Mucosa of stomach (tissue), 1 donor: ENCODE measurements at regions not wholly inside any gene's neighbourhood (a gene's known extent, or its start where the extent isn't known, plus 50 kb on each side); places are given as distances from the start of the nearest gene placed in this dataset.
A peak's percentile ranks its signal among the peaks of the same experiment; 100 is the strongest.
"Not testable (repeated sequence)": the region's sequence is repeated elsewhere in the genome, so short reads cannot be mapped to it uniquely, and the experiment has no call there.

Experiments
- H3K27me3 ChIP-seq: one replicate; pipeline ENCODE4 v1.7.0; 2013; ENCODE audit warnings: mild to moderate bottlenecking, low read length; ENCODE audit not compliant: control insufficient read depth, insufficient read depth
- H3K36me3 ChIP-seq: one replicate; pipeline ENCODE4 v1.7.0; 2013; ENCODE audit warnings: low read length; ENCODE audit not compliant: control insufficient read depth, insufficient read depth
- H3K4me1 ChIP-seq: one replicate; pipeline ENCODE4 v1.7.0; 2013; ENCODE audit warnings: mild to moderate bottlenecking, low read length; ENCODE audit not compliant: control insufficient read depth, insufficient read depth
- H3K4me3 ChIP-seq: one replicate; pipeline ENCODE4 v1.7.0; 2013; ENCODE audit warnings: low read length
- H3K9ac ChIP-seq: one replicate; pipeline ENCODE4 v1.7.0; 2013; ENCODE audit warnings: mild to moderate bottlenecking, low read length, moderate library complexity
- H3K9me3 ChIP-seq: one replicate; pipeline ENCODE4 v1.7.0; 2013; ENCODE audit warnings: mild to moderate bottlenecking, low read length, moderate library complexity; ENCODE audit not compliant: control insufficient read depth
- donor health status: Pancreatic carcinoma.

GRCh38 chr1:222894331-222894730, 79.5 kb downstream of the DISP1 start:
- no peaks in the 10 kb centered on the region for H3K36me3 ChIP-seq
- peaks cover 12% of the 10 kb centered on the region for H3K4me1 ChIP-seq
- H3K9ac ChIP-seq = no peak overlapping the region
- H3K27me3 ChIP-seq = no peaks in the 10 kb centered on the region
- no peaks in the 10 kb centered on the region for H3K9me3 ChIP-seq
- no peak overlapping the region for H3K4me3 ChIP-seq

GRCh38 chr1:222896630-222897526, 82.0 kb downstream of the DISP1 start:
- no peak overlapping the region for H3K9ac ChIP-seq
- H3K36me3 ChIP-seq = no peaks in the 10 kb centered on the region
- no peak overlapping the region for H3K4me3 ChIP-seq
- no peaks in the 10 kb centered on the region for H3K27me3 ChIP-seq
- H3K9me3 ChIP-seq = no peaks in the 10 kb centered on the region
- peaks cover 12% of the 10 kb centered on the region for H3K4me1 ChIP-seq

- H3K4me1 ChIP-seq = peaks cover 12% of the 10 kb centered on the region
- no peaks in the 10 kb centered on the region for H3K36me3 ChIP-seq
- no peaks in the 10 kb centered on the region for H3K9me3 ChIP-seq
- peak overlapping the region; percentile 38 for H3K9ac ChIP-seq
- H3K4me3 ChIP-seq = no peak overlapping the region
- no peaks in the 10 kb centered on the region for H3K27me3 ChIP-seq
Observed at GRCh38 chr1:222897527-222898190, 82.8 kb downstream of the DISP1 start.

- no peaks in the 10 kb centered on the region for H3K9me3 ChIP-seq
- H3K27me3 ChIP-seq = no peaks in the 10 kb centered on the region
- peaks cover 12% of the 10 kb centered on the region for H3K4me1 ChIP-seq
- H3K4me3 ChIP-seq = no peak overlapping the region
- H3K9ac ChIP-seq = peak overlapping the region; percentile 38
- no peaks in the 10 kb centered on the region for H3K36me3 ChIP-seq
Observed at GRCh38 chr1:222898191-222898527, 83.3 kb downstream of the DISP1 start.

- Histone ChIP-seq H3K4me1 (peaks cover 12% of the 10 kb centered on the region), H3K27me3 (no peaks in the 10 kb centered on the region), H3K9me3 (no peaks in the 10 kb centered on the region), H3K4me3 (no peak overlapping the region), H3K9ac (no peak overlapping the region), H3K36me3 (no peaks in the 10 kb centered on the region)
Observed at GRCh38 chr1:222899471-222899870, 84.6 kb downstream of the DISP1 start.

GRCh38 chr1:222904451-222904850, 89.6 kb downstream of the DISP1 start:
- Histone ChIP-seq H3K27me3 (no peaks in the 10 kb centered on the region), H3K9ac (no peak overlapping the region), H3K9me3 (no peaks in the 10 kb centered on the region), H3K4me3 (no peak overlapping the region), H3K4me1 (peaks cover under 1% of the 10 kb centered on the region), H3K36me3 (no peaks in the 10 kb centered on the region)

- H3K9ac ChIP-seq = no peak overlapping the region
- no peaks in the 10 kb centered on the region for H3K27me3 ChIP-seq
- no peaks in the 10 kb centered on the region for H3K36me3 ChIP-seq
- no peaks in the 10 kb centered on the region for H3K9me3 ChIP-seq
- H3K4me1 ChIP-seq = peaks cover 7% of the 10 kb centered on the region
- H3K4me3 ChIP-seq = no peak overlapping the region
Observed at GRCh38 chr1:222905151-222905550, 90.3 kb downstream of the DISP1 start.

GRCh38 chr1:222906271-222906739, 91.5 kb downstream of the DISP1 start:
- H3K27me3 ChIP-seq, H3K9me3 ChIP-seq, H3K9ac ChIP-seq, H3K4me3 ChIP-seq, H3K36me3 ChIP-seq: not testable (repeated sequence)
- peaks cover 11% of the 10 kb centered on the region for H3K4me1 ChIP-seq

- H3K27me3 ChIP-seq = no peaks in the 10 kb centered on the region
- no peak overlapping the region for H3K4me3 ChIP-seq
- H3K9ac ChIP-seq = no peak overlapping the region
- H3K36me3 ChIP-seq = no peaks in the 10 kb centered on the region
- H3K9me3 ChIP-seq = no peaks in the 10 kb centered on the region
- H3K4me1 ChIP-seq = peaks cover 18% of the 10 kb centered on the region
Observed at GRCh38 chr1:222909586-222909985, 94.7 kb downstream of the DISP1 start.

GRCh38 chr1:222910699-222911098, 95.9 kb downstream of the DISP1 start:
- peaks cover 25% of the 10 kb centered on the region for H3K4me1 ChIP-seq
- H3K9ac ChIP-seq = no peak overlapping the region
- H3K36me3 ChIP-seq = no peaks in the 10 kb centered on the region
- no peaks in the 10 kb centered on the region for H3K9me3 ChIP-seq
- no peaks in the 10 kb centered on the region for H3K27me3 ChIP-seq
- H3K4me3 ChIP-seq = no peak overlapping the region

- no peak overlapping the region for H3K9ac ChIP-seq
Observed at GRCh38 chr1:222911866-222912265, 97.0 kb downstream of the DISP1 start.

GRCh38 chr1:222912730-222913129, 97.9 kb downstream of the DISP1 start:
- no peak overlapping the region for H3K4me3 ChIP-seq
- H3K9me3 ChIP-seq = no peaks in the 10 kb centered on the region
- H3K36me3 ChIP-seq = no peaks in the 10 kb centered on the region
- no peaks in the 10 kb centered on the region for H3K27me3 ChIP-seq
- H3K9ac ChIP-seq = no peak overlapping the region
- peaks cover 31% of the 10 kb centered on the region for H3K4me1 ChIP-seq

More at GRCh38 chr1:222911866-222912265, 97.0 kb downstream of the DISP1 start:
- no peaks in the 10 kb centered on the region for H3K27me3 ChIP-seq
- H3K9me3 ChIP-seq = no peaks in the 10 kb centered on the region
- H3K36me3 ChIP-seq = no peaks in the 10 kb centered on the region
- H3K4me1 ChIP-seq = peaks cover 31% of the 10 kb centered on the region
- no peak overlapping the region for H3K4me3 ChIP-seq
